ENCODE measurements at regions not wholly inside any gene's neighbourhood (a gene's known extent, or its start where the extent isn't known, plus 50 kb on each side); places are given as distances from the start of the nearest gene placed in this dataset.
"Not testable (repeated sequence)": the region's sequence is repeated elsewhere in the genome, so short reads cannot be mapped to it uniquely, and the experiment has no call there.

DNA sequence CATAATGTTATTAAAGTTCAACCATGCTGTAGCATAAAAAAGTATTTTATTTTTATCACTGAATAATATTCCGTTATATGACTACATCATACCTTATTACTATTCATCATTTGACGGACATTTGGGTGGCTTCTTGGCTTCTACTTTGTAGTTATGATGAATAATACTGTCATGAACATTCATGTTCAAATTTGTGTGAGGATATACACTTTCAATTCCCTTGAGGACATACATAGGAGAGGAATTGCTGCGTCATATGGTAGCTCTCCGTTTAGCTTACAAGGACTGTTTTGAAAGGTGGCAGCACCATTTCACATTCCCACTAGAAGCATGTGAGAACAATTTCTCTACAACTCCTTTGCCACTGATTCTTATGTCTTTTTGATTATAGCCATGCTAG, 910.8 kb upstream of the MIR17HG start:
- no peak for DNase-seq (ENCODE audit: low read depth in 2 of 2)

DNA sequence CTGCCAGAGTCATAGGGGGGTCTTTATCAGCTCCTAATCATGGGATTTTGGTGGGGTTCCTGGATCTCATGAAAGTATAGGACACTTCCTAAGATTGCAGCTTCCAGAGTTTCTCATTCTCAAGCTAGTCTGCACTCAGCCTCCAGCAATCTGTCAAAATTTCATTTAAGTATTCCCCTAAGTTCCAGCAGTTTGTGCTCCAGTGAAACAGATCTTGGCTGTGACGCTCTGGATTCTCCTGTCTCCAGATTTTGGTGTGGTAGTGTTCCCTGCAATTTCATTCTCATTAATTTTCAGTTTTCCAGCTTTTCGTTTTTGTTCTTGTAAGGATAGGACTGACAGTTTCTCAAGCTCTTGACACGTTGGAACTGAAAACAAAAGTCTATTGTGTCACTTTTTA, 908.9 kb upstream of the MIR17HG start:
- DNase-seq (ENCODE audit: low read depth in 2 of 2): no peak

DNA sequence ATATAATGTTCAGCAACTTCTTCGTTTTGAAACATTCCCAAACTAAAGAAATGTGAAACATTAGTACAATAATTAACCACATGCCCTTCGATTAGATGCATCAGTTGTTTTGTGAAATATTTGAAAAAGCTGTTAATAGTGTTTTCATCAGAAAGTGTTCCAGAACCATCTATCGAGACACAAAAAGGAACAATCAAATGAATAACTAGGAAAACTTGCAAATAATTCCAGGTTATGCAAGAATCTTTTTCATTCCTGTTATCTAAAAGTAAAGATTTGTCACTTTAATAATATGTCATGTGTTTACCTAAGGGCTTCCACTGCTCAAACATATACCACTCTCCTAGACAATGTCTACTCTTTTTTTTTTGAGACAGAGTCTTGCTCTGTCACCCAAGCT, 904.2 kb upstream of the MIR17HG start:
- no peak for DNase-seq (ENCODE audit: low read depth in 2 of 2)

DNA sequence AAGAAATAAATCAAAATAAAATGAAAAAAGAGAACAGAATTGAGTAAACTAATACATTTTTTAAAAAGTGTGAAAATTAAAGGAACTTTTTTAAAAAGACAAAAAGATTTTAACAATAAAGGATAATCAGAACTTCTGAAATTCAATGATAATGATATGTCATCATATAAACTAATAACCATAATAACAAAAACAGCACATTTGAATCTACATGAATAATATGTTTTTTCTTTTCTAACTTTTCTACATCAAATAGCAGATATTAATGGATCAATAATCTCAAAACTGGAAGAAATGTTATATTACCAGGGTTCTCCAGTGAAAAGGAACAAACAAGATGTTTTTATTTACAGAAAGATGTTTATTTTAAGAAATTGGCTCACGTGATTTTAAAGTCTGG, 903.3 kb upstream of the MIR17HG start:
- no peak for DNase-seq (ENCODE audit: low read depth in 2 of 2)

- peak; percentile 89 to 90 for DNase-seq (ENCODE audit: low read depth in 2 of 2)
Measured at GRCh38 chr13:90445179-90445578, 902.3 kb upstream of the MIR17HG start.

GRCh38 chr13:90447034-90447733, 900.3 kb upstream of the MIR17HG start:
- no peak for DNase-seq (ENCODE audit: low read depth in 2 of 2)

GRCh38 chr13:90447734-90448101, 899.8 kb upstream of the MIR17HG start:
- DNase-seq (ENCODE audit: low read depth in 2 of 2): peak in 1 of 2 experiments; percentile 21

DNA sequence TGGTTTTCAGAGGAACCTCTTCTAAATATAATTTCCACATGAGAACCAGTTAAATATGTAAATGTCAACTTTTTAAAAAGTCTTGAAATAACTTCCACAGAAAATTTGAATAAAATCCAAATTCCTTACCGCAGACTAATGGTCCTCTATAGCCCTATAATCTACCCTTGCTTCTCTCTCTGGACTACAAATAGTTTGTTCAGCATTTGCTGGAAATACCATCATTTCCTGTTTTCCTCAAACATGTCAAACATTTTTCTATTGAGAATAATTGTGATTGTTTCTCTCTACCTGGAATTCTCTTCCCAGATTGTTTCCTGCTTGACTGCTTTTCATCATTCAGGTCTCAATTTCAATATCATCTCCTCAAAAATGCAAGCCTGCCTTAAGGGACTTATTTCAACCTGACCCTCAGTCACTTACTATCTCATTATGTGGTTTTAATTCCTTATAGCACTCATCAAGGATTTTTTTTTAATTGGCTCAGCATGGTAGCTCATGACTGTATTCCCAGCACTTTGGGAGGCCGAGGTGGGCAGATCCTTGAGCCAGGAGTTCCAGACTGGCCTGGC, 898.9 kb upstream of the MIR17HG start:
- DNase-seq (ENCODE audit: low read depth in 2 of 2): no peak

DNA sequence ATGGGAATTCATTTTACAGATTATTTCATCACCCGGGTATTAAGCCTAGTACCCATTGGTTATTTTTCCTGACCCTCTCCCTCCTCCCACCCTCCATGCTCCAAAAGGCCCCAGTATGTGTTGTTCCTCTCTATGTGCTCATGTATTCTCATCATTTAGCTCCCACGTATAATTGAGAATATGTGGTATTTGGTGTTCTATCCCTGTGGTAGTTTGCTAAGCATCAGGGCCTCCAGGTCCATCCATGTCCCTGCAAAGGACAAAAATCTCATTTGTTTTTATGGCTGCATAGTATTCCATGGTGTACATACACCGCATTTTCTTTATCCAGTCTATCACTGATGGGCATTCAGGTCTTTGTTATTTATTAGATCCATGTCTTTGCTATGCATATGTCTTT, 894.1 kb upstream of the MIR17HG start:
- no peak for DNase-seq (ENCODE audit: low read depth in 2 of 2)

GRCh38 chr13:90454002-90454636, 893.4 kb upstream of the MIR17HG start:
- no peak for DNase-seq (ENCODE audit: low read depth in 2 of 2)

DNA sequence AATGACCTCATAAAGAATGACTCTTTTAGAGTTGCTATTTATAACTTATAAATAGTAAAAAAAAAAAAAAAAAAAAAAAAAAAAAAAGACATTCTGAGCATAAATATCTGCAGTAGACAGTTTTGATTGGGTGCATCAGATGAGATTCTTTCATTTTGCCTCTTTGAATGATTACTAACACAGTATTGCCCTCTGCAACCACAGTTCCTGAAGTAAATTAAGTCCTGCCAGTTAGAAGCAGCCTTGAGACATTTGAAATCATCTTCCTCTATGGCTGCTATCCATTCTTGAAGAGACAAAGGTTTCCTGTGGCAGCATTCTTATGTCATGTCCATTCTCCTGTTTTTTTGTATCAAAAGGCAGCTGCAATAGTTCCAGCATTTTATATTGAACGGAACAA, 892.4 kb upstream of the MIR17HG start:
- no peak for DNase-seq (ENCODE audit: low read depth in 2 of 2)

DNA sequence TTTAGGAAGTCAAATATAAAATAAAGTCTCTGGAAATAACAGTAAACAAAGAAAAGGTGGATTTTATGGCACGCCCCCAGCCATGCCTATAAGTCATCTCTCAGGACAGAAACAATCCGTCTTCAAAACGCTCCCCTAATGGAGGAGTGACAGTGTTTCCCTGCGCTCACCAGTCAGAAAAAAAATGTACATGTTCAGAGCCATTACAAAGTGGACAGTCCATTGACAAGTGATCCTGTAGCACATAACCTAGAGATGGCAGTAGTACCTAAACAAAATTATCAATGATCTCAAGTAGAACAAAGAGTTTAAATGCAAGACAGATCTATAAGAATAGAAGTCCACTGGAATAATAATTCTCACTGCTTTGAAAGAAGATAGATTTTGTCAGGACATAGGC, 891.7 kb upstream of the MIR17HG start:
- DNase-seq (ENCODE audit: low read depth in 2 of 2): no peak

DNA sequence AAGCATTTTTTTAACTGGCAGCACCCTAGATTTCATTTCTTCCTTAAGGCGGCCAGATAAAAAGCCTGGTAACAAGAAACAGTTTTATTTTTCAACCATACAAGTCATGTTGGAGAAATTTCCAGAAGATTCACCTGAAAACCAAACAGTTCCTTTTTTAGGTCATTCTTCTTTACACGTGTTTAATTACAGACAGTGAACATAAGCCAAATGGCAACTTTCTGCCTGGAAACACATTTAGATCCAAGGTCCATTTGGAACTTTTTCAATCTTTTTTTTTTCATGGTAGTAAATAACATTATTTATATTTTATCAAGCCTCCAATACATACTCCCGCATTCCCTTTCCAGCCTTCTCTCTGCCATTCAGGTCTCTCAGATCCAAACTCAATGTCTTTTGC, 886.1 kb upstream of the MIR17HG start:
- no peak for DNase-seq (ENCODE audit: low read depth in 2 of 2)

GRCh38 chr13:90477216-90477615, 870.3 kb upstream of the MIR17HG start:
- DNase-seq (ENCODE audit: low read depth in 2 of 2): no peak

GRCh38 chr13:90483906-90484305, 863.6 kb upstream of the MIR17HG start:
- no peak for DNase-seq (ENCODE audit: low read depth in 2 of 2)

GRCh38 chr13:90485436-90485835, 862.1 kb upstream of the MIR17HG start:
- DNase-seq (ENCODE audit: low read depth in 2 of 2): peak; percentile 77 to 80

- no peak for DNase-seq (ENCODE audit: low read depth in 2 of 2)
Measured at GRCh38 chr13:90492872-90493271, 854.6 kb upstream of the MIR17HG start.

DNA sequence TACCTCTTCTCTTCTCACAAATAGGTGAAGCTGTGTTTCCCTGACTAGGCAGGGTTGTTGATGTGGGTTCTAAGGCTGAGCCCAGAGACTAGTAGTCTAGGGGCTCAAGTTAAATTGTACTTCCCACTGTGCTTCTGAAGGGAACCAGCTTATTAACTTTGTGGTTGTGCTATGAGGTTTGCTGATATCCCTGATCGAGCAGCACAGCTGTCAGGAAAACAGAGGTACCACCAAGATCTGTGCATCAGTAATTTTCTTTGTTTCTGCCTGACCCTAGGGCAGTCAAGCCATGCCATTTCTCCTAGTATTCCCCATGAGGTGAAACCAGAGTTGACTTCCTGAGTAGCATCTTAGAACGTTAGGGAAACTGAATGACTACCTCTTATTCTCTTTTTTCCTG, 853.8 kb upstream of the MIR17HG start:
- no peak for DNase-seq (ENCODE audit: low read depth in 2 of 2)

DNA sequence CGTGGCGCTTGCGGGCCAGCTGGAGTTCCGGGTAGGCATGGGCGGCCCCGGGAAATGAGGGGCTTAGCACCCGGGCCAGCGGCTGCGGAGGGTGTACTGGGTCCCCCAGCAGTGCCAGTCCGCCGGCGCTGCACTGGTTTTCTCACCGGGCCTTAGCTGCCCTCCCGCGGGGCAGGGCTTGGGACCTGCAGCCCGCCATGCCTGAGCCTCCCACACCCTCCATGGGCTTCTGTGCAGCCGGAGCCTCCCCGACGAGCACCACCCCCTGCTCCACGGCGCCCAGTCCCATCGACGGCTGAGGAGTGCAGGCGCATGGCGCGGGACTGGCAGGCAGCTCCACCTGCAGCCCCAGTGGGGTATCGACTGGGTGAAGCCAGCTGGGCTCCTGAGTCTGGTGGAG, 852.6 kb upstream of the MIR17HG start:
- not testable (repeated sequence) for DNase-seq (ENCODE audit: low read depth in 2 of 2)

DNA sequence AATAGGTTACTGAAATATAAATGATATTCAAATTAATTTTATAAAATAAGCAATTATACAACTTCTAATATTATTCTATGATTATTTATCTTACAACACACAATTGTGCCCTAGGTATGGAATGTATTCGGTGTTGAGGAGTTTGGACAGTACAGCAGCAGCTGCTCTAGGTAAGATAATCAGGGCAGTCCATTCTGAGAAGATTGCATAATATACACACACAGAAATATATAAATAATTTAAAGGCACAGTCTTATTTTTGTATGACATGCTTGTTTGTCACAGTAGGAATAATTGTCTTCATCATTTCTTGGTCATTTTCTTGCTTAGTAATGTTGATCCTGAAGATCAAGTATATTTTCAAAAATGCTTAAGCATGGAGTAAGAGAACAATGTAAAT, 849.4 kb upstream of the MIR17HG start:
- no peak for DNase-seq (ENCODE audit: low read depth in 2 of 2)

- no peak for DNase-seq (ENCODE audit: low read depth in 2 of 2)
Measured at GRCh38 chr13:90498816-90499215, 848.7 kb upstream of the MIR17HG start.

- DNase-seq (ENCODE audit: low read depth in 2 of 2): no peak
Measured at GRCh38 chr13:90500569-90500968, 846.9 kb upstream of the MIR17HG start.

- no peak for DNase-seq (ENCODE audit: low read depth in 2 of 2)
Measured at GRCh38 chr13:90502153-90502552, 845.3 kb upstream of the MIR17HG start.
